ENCODE measurements at regions not wholly inside any gene's neighbourhood (a gene's known extent, or its start where the extent isn't known, plus 50 kb on each side); places are given as distances from the start of the nearest gene placed in this dataset. TPM values are rescaled to one million over a fixed set of nuclear protein-coding genes. Genes with fewer than 3 reads are reported as not detected.
"Not testable (repeated sequence)": the region's sequence is repeated elsewhere in the genome, so short reads cannot be mapped to it uniquely, and the experiment has no call there.

GRCh38 chr15:56808160-56808559 is 74.9 kb upstream of the ZNF280D start:
- DNase-seq, result no peak

- no peak for DNase-seq
Observed at GRCh38 chr15:56806148-56806536, 72.8 kb upstream of the ZNF280D start.

GRCh38 chr15:56805466-56806147 is 72.3 kb upstream of the ZNF280D start:
- DNase-seq, result no peak

GRCh38 chr15:56804938-56805337 is 71.6 kb upstream of the ZNF280D start:
- no peak for DNase-seq

- no peak for DNase-seq
Observed at GRCh38 chr15:56804279-56804678, 71.0 kb upstream of the ZNF280D start.

GRCh38 chr15:56802161-56802560 is 68.9 kb upstream of the ZNF280D start:
- DNase-seq, result no peak

- no peak for DNase-seq
Observed at GRCh38 chr15:56798639-56799038, 65.3 kb upstream of the ZNF280D start.

GRCh38 chr15:56797720-56798275 is 64.5 kb upstream of the ZNF280D start:
- DNase-seq, result no peak

GRCh38 chr15:56795502-56795901 is 62.2 kb upstream of the ZNF280D start:
- no peak for DNase-seq

GRCh38 chr15:56794553-56795329 is 61.4 kb upstream of the ZNF280D start:
- no peak for DNase-seq

GRCh38 chr15:56794165-56794552 is 60.9 kb upstream of the ZNF280D start:
- DNase-seq, result no peak

GRCh38 chr15:56792211-56792610 is 58.9 kb upstream of the ZNF280D start:
- no peak for DNase-seq

GRCh38 chr15:56791521-56791920 is 58.2 kb upstream of the ZNF280D start:
- DNase-seq, result not testable (repeated sequence)

- no peak for DNase-seq
Observed at GRCh38 chr15:56788359-56788758, 55.0 kb upstream of the ZNF280D start.

GRCh38 chr15:56786966-56787365 is 53.7 kb upstream of the ZNF280D start:
- no peak for DNase-seq

- no peak for DNase-seq
Observed at GRCh38 chr15:56783857-56784661, 50.8 kb upstream of the ZNF280D start.

- DNase-seq, result no peak
Observed at GRCh38 chr15:56783156-56783856, 50.0 kb upstream of the ZNF280D start.

Small RNAs in the stretch of these regions (small RNA-seq; reads per million reads assigned to genes)
- gene AC090517.1, result not detected
- gene AC090517.3, result not detected
